GM19467 (cell line): ENCODE measurements at regions not wholly inside any gene's neighbourhood (a gene's known extent, or its start where the extent isn't known, plus 50 kb on each side); places are given as distances from the start of the nearest gene placed in this dataset.
"Not testable (repeated sequence)": the region's sequence is repeated elsewhere in the genome, so short reads cannot be mapped to it uniquely, and the experiment has no call there.

ENCODE experiments used
- ATAC-seq: cut with Tn5 transposase; IDR thresholded peaks from one replicate; pipeline ENCODE4 v1.9.1; 2021; ENCODE audit warnings: mild to moderate bottlenecking, moderate library complexity; ENCODE audit not compliant: unreplicated experiment

- no peak for ATAC-seq
Measured at GRCh38 chr20:24418731-24419130, 50.7 kb upstream of the SYNDIG1 start.

GRCh38 chr20:24417485-24417884 is 51.9 kb upstream of the SYNDIG1 start:
- no peak for ATAC-seq

GRCh38 chr20:24415444-24415843 is 54.0 kb upstream of the SYNDIG1 start:
- ATAC-seq = not testable (repeated sequence)

- no peak for ATAC-seq
Measured at GRCh38 chr20:24411834-24412216, 57.6 kb upstream of the SYNDIG1 start.

GRCh38 chr20:24411003-24411833 is 58.2 kb upstream of the SYNDIG1 start:
- no peak for ATAC-seq

GRCh38 chr20:24407151-24407550 is 62.3 kb upstream of the SYNDIG1 start:
- no peak for ATAC-seq

- no peak for ATAC-seq
Measured at GRCh38 chr20:24406750-24407149, 62.7 kb upstream of the SYNDIG1 start.

GRCh38 chr20:24406251-24406650 is 63.2 kb upstream of the SYNDIG1 start:
- ATAC-seq = no peak

GRCh38 chr20:24405810-24406209 is 63.6 kb upstream of the SYNDIG1 start:
- no peak for ATAC-seq

- ATAC-seq = no peak
Measured at GRCh38 chr20:24403406-24403805, 66.0 kb upstream of the SYNDIG1 start.

- ATAC-seq = no peak
Measured at GRCh38 chr20:24402188-24402587, 67.2 kb upstream of the SYNDIG1 start.

- ATAC-seq = no peak
Measured at GRCh38 chr20:24395151-24395550, 74.3 kb upstream of the SYNDIG1 start.

- ATAC-seq = no peak
Measured at GRCh38 chr20:24393903-24394302, 75.5 kb upstream of the SYNDIG1 start.

GRCh38 chr20:24392612-24393011 is 76.8 kb upstream of the SYNDIG1 start:
- no peak for ATAC-seq

- ATAC-seq = no peak
Measured at GRCh38 chr20:24389686-24390085, 79.7 kb upstream of the SYNDIG1 start.

- ATAC-seq = no peak
Measured at GRCh38 chr20:24388828-24389380, 80.5 kb upstream of the SYNDIG1 start.

GRCh38 chr20:24385547-24385946 is 83.9 kb upstream of the SYNDIG1 start:
- ATAC-seq = no peak

- no peak for ATAC-seq
Measured at GRCh38 chr20:24384865-24385264, 84.6 kb upstream of the SYNDIG1 start.

- no peak for ATAC-seq
Measured at GRCh38 chr20:24382743-24383142, 86.7 kb upstream of the SYNDIG1 start.

GRCh38 chr20:24382331-24382730 is 87.1 kb upstream of the SYNDIG1 start:
- ATAC-seq = no peak

GRCh38 chr20:24381886-24382285 is 87.5 kb upstream of the SYNDIG1 start:
- ATAC-seq = no peak

- ATAC-seq = no peak
Measured at GRCh38 chr20:24379484-24379927, 89.9 kb upstream of the SYNDIG1 start.
